Upper lobe of right lung (tissue), 1 donor: ENCODE measurements at regions not wholly inside any gene's neighbourhood (a gene's known extent, or its start where the extent isn't known, plus 50 kb on each side); places are given as distances from the start of the nearest gene placed in this dataset.
A peak's percentile ranks its signal among the peaks of the same experiment; 100 is the strongest.

ENCODE experiments used
- ATAC-seq: fragments of 200-7000 bp; cut with Tn5 transposase; one replicate; pipeline ENCODE4 v1.9.1; 2020; ENCODE audit warnings: mild to moderate bottlenecking, moderate library complexity
- DNase-seq: peaks from one replicate; pipeline ENCODE4 v3.0.0-alpha.2; 2020
- H3K27ac ChIP-seq: fragments of 200-600 bp; one replicate; pipeline ENCODE4 v1.8.0; 2022
- H3K27me3 ChIP-seq: fragments of 200-600 bp; one replicate; pipeline ENCODE4 v1.8.0; 2022; ENCODE audit warnings: mild to moderate bottlenecking
- H3K36me3 ChIP-seq: fragments of 200-600 bp; one replicate; pipeline ENCODE4 v1.8.0; 2022
- H3K4me1 ChIP-seq: fragments of 200-600 bp; one replicate; pipeline ENCODE4 v1.8.0; 2022
- H3K4me3 ChIP-seq: fragments of 200-600 bp; one replicate; pipeline ENCODE4 v1.8.0; 2022; ENCODE audit warnings: mild to moderate bottlenecking
- H3K9me3 ChIP-seq: fragments of 200-600 bp; one replicate; pipeline ENCODE4 v1.8.0; 2022
- CTCF ChIP-seq: fragments of 200-600 bp; IDR thresholded peaks from one replicate; pipeline ENCODE4 v1.8.0; 2022; ENCODE audit warnings: antibody characterized with exemption
- intact Hi-C: fragments of 100-400 bp; cut with DNase I; formaldehyde crosslinking; loops from one replicate; pipeline ENCODE4 v1.11.0; 2022
- donor health status: DM: no; HTN: yes; CAD: no; lungs with severe emphysema.

GRCh38 chr13:107835339-107836018 is 379.9 kb downstream of the LIG4 start:
- Histone ChIP-seq H3K4me3 (no peak overlapping the region), H3K27ac (no peak overlapping the region), H3K4me1 (no peaks in the 10 kb centered on the region), H3K27me3 (no peaks in the 10 kb centered on the region), H3K36me3 (no peaks in the 10 kb centered on the region), H3K9me3 (no peaks in the 10 kb centered on the region)
- ATAC-seq (peak; percentile 55), DNase-seq (no peak)
- no peak for TF ChIP-seq CTCF
- intact Hi-C loops = no loop called here

GRCh38 chr13:107834717-107835116 is 380.6 kb downstream of the LIG4 start:
- no peak overlapping the region for H3K4me3 ChIP-seq
- no peaks in the 10 kb centered on the region for H3K4me1 ChIP-seq
- no peak for ATAC-seq
- no peaks in the 10 kb centered on the region for H3K9me3 ChIP-seq
- no peak for DNase-seq
- intact Hi-C loops = no loop called here
- H3K27me3 ChIP-seq = no peaks in the 10 kb centered on the region
- TF ChIP-seq CTCF = no peak
- H3K36me3 ChIP-seq = no peaks in the 10 kb centered on the region
- no peak overlapping the region for H3K27ac ChIP-seq

GRCh38 chr13:107834281-107834680 is 381.1 kb downstream of the LIG4 start:
- intact Hi-C loops = no loop called here
- Histone ChIP-seq H3K4me3 (no peak overlapping the region), H3K9me3 (no peaks in the 10 kb centered on the region), H3K4me1 (no peaks in the 10 kb centered on the region), H3K27me3 (no peaks in the 10 kb centered on the region), H3K27ac (no peak overlapping the region), H3K36me3 (no peaks in the 10 kb centered on the region)
- no peak for TF ChIP-seq CTCF
- DNase-seq = no peak
- ATAC-seq = no peak

GRCh38 chr13:107832500-107833100 is 382.7 kb downstream of the LIG4 start:
- DNase-seq (no peak), ATAC-seq (no peak)
- Histone ChIP-seq H3K9me3 (no peaks in the 10 kb centered on the region), H3K4me1 (no peaks in the 10 kb centered on the region), H3K27me3 (no peaks in the 10 kb centered on the region), H3K27ac (no peak overlapping the region), H3K36me3 (no peaks in the 10 kb centered on the region), H3K4me3 (no peak overlapping the region)
- intact Hi-C loops = no loop called here
- no peak for TF ChIP-seq CTCF

GRCh38 chr13:107830804-107831203 is 384.5 kb downstream of the LIG4 start:
- Histone ChIP-seq H3K27ac (no peak overlapping the region), H3K4me3 (no peak overlapping the region), H3K4me1 (no peaks in the 10 kb centered on the region), H3K36me3 (no peaks in the 10 kb centered on the region), H3K9me3 (no peaks in the 10 kb centered on the region), H3K27me3 (no peaks in the 10 kb centered on the region)
- no peak for DNase-seq
- TF ChIP-seq CTCF = no peak
- intact Hi-C loops = no loop called here
- no peak for ATAC-seq
